ENCODE measurements at regions not wholly inside any gene's neighbourhood (a gene's known extent, or its start where the extent isn't known, plus 50 kb on each side); places are given as distances from the start of the nearest gene placed in this dataset.

- no peak overlapping the region for H2BK120ac ChIP-seq (replicated peaks; ENCODE audit: low read depth, low read length)
- WGBS, 2 experiments (ENCODE audit: extremely low coverage in 1 of 2, insufficient coverage in 1 of 2, insufficient read length in 1 of 2, insufficient replicate concordance in 2 of 2, low coverage in 1 of 2, low lambda C conversion rate in 2 of 2, missing lambda C conversion rate in 1 of 2): 95% methylated on average over 2 of the region's 2 CpGs; no CpG with 5 or more reads in 1 of the 2 experiments
- H3K18ac ChIP-seq (ENCODE audit: extremely low read depth, low read length): no peak overlapping the region
- POLR2A ChIA-PET (ENCODE audit: partially characterized antibody): no interaction called here
- no peak overlapping the region for H3K14ac ChIP-seq (ENCODE audit: insufficient read length)
- no peaks in the 10 kb centered on the region for H3K79me1 ChIP-seq (ENCODE audit: low read depth, low read length)
- no peaks in the 10 kb centered on the region for H3K9me3 ChIP-seq (ENCODE audit: insufficient read depth in 2 of 2, low read depth in 1 of 2, low read length in 1 of 2)
- H3K27ac ChIP-seq (ENCODE audit: low read depth, low read length): no peak overlapping the region
- no peaks in the 10 kb centered on the region for H3K36me3 ChIP-seq (ENCODE audit: control insufficient read depth in 2 of 4, insufficient read depth in 4 of 4, low read length in 3 of 4)
- H2BK12ac ChIP-seq (ENCODE audit: low read depth, low read length): no peak overlapping the region
- no peak overlapping the region for H3K4me3 ChIP-seq (ENCODE audit: extremely low read depth in 1 of 4, insufficient read depth in 2 of 4, low read depth in 3 of 4, low read length in 4 of 4)
- H3K23me2 ChIP-seq (ENCODE audit: low read depth, low read length): no peaks in the 10 kb centered on the region
- no peak overlapping the region for H3K4ac ChIP-seq (replicated peaks; ENCODE audit: insufficient read length, low read depth, low read length)
- no peak overlapping the region for H4K5ac ChIP-seq (ENCODE audit: insufficient read length, low read depth, low read length)
- no peak overlapping the region for H2AFZ ChIP-seq (ENCODE audit: low read length)
- no peak overlapping the region for H2BK15ac ChIP-seq (ENCODE audit: low read length)
- no peak overlapping the region for H3K9ac ChIP-seq (replicated peaks in 1 of 4; ENCODE audit: extremely low read depth in 1 of 4, low read depth in 3 of 4, low read length in 3 of 4)
- H3K56ac ChIP-seq (replicated peaks; ENCODE audit: insufficient read length, low read depth, low read length): no peak overlapping the region
- no peak overlapping the region for H4K8ac ChIP-seq (ENCODE audit: extremely low read depth, insufficient read depth, low read length)
- H3K27me3 ChIP-seq (replicated peaks in 1 of 4; ENCODE audit: control insufficient read depth in 3 of 4, extremely low read depth in 1 of 4, insufficient read depth in 3 of 4, low read length in 3 of 4): peaks cover 0 to 2% (median 0%) of the 10 kb centered on the region in 4 experiments; a peak in 2 of 7 replicates
- CTCF ChIA-PET (ENCODE audit: partially characterized antibody): interaction anchor here (0.9 to 1.3 kb wide), 4 partner anchors 13 to 862 kb away, joined by 3 to 6 read pairs (median 3); no protein-coding TSS in a partner anchor
- no peak overlapping the region for H3K23ac ChIP-seq (ENCODE audit: insufficient read length)
- H3K4me1 ChIP-seq (replicated peaks in 1 of 4; ENCODE audit: control insufficient read depth in 3 of 4, insufficient read depth in 4 of 4, low read length in 3 of 4): no peaks in the 10 kb centered on the region
- H2AK5ac ChIP-seq (ENCODE audit: low read depth, low read length): no peak overlapping the region
- TF ChIP-seq NRF1 (IDR thresholded peaks at IDR 0.05; ENCODE audit: low read depth, low read length) (no peak), ATF3 (IDR thresholded peaks at IDR 0.05; ENCODE audit: insufficient read depth, low read depth, low read length) (no peak), RNF2 (IDR thresholded peaks at IDR 0.05; ENCODE audit: borderline replicate concordance, low read depth, low read length, missing control alignments, poor library complexity, severe bottlenecking) (no peak), POLR2AphosphoS5 (IDR thresholded peaks at IDR 0.05; ENCODE audit: low read depth, low read length) (no peak), KDM4A (IDR thresholded peaks at IDR 0.05; ENCODE audit: low read depth, low read length, severe bottlenecking) (no peak), CEBPB (IDR thresholded peaks at IDR 0.05; ENCODE audit: low read depth, low read length) (no peak)
- no peak for DNase-seq (ENCODE audit: low read depth in 1 of 2, low spot score in 2 of 2)
- no peaks in the 10 kb centered on the region for H4K20me1 ChIP-seq (replicated peaks in 1 of 2; ENCODE audit: control insufficient read depth in 1 of 2, insufficient read depth in 2 of 2, low read length in 2 of 2)
- H4K91ac ChIP-seq (replicated peaks; ENCODE audit: insufficient read length, low read length): no peak overlapping the region
- H2BK5ac ChIP-seq (ENCODE audit: low read depth, low read length): no peak overlapping the region
- H2BK20ac ChIP-seq (ENCODE audit: low read length): no peak overlapping the region
- no peak overlapping the region for H3K4me2 ChIP-seq (ENCODE audit: insufficient read depth in 1 of 2, low read depth in 2 of 2, low read length in 2 of 2)
- FAIRE-seq: no peak
- H3K79me2 ChIP-seq (ENCODE audit: control insufficient read depth in 1 of 2, insufficient read depth in 2 of 2, low read length in 2 of 2): no peaks in the 10 kb centered on the region
Measured at GRCh38 chr1:56146449-56146848, 432.9 kb downstream of the PLPP3 start.
